ENCODE measurements at regions not wholly inside any gene's neighbourhood (a gene's known extent, or its start where the extent isn't known, plus 50 kb on each side); places are given as distances from the start of the nearest gene placed in this dataset.
"Not testable (repeated sequence)": the region's sequence is repeated elsewhere in the genome, so short reads cannot be mapped to it uniquely, and the experiment has no call there.

DNA sequence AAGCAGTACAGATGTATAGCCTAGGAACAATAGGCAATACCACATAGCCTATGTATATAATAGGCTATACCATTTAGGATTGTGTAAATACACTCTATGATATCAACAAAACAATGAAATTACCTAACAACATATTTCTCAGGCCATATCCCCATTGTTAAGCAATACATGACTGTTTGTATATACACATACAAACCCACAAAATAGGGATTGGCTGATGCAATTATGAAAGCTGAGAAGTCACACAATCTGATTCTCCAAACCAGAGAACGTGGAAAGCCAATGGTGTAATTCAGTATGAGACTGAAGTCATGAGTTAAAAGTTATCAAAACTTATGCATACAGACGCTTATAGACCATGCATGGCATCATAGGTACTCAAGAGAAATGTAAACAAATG is 700.1 kb upstream of the RAG2 start:
- DNase-seq, result no peak
- H3K4me3 Mint-ChIP-seq, result no peak overlapping the region
- no peak overlapping the region for H3K27ac Mint-ChIP-seq
- ATAC-seq, result no peak
- H3K4me1 Mint-ChIP-seq, result no peaks in the 10 kb centered on the region
- H3K9me3 Mint-ChIP-seq, result peaks cover 35% of the 10 kb centered on the region
- H3K27me3 Mint-ChIP-seq, result no peaks in the 10 kb centered on the region
- H3K36me3 Mint-ChIP-seq (ENCODE audit: low read depth), result no peaks in the 10 kb centered on the region

DNA sequence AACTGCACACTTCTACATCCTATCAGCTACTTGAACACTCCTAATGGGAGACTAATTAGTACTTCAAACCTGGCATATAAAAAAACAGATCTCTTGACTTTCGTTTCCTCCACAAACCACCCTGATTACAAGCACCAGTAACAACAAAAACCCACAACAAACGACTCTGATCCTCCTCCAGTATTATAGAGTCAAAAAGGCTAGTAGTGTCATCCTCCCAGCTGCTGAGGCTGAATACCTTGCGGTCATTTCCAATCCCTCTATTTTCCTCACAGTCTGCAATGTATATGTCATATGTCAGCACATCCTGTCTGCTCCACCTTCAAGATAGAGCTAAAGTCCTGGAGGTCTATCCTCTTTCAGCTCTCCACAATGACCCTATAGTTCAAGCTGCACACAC is 688.9 kb upstream of the RAG2 start:
- Mint-ChIP-seq H3K4me1 (no peaks in the 10 kb centered on the region), H3K27ac (no peak overlapping the region), H3K4me3 (no peak overlapping the region), H3K27me3 (no peaks in the 10 kb centered on the region), H3K9me3 (peaks cover 10% of the 10 kb centered on the region), H3K36me3 (ENCODE audit: low read depth) (no peaks in the 10 kb centered on the region)
- DNase-seq, result no peak
- ATAC-seq, result no peak

DNA sequence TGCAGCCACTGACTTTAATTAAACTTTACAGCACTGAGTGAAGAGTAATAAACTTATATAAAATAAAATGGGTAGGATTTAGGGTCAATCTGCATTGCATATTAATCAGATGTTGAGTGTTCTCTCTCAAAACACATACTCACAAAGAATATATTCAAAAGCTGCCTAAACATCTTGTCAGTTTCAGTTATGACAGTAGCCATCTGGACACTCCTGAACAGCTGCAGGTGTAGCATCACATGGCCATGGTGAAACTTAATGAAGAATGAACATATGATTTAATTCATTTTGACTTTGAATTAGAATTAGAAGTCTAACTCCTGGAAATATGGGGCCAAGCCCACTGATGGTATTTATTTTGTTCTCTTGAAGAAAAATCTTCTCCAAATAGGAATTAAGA is 684.3 kb upstream of the RAG2 start:
- Mint-ChIP-seq H3K9me3 (peaks cover 16% of the 10 kb centered on the region), H3K36me3 (ENCODE audit: low read depth) (no peaks in the 10 kb centered on the region), H3K4me1 (no peaks in the 10 kb centered on the region), H3K4me3 (no peak overlapping the region), H3K27me3 (no peaks in the 10 kb centered on the region), H3K27ac (no peak overlapping the region)
- ATAC-seq (no peak), DNase-seq (no peak)

DNA sequence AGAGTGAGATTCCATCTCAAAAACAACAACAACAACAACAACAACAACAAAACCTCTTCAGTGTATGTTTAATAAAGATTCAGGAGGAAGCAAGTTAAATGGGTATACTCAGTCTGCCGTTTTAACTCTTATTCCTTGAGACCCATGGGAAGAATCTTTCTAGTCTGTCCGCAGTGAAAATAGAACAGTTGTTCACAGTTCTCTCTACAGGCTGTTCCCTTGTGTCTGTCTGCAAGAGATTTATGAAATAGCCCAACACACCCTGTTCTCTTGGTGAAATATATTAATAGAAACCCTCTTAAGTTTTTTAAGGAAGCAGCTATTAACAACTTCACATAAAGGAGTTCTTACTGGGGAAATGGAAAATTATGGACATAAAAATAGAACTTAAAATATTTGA is 682.2 kb upstream of the RAG2 start:
- Mint-ChIP-seq H3K27me3 (no peaks in the 10 kb centered on the region), H3K4me1 (no peaks in the 10 kb centered on the region), H3K9me3 (peaks cover 9% of the 10 kb centered on the region), H3K4me3 (no peak overlapping the region), H3K36me3 (ENCODE audit: low read depth) (no peaks in the 10 kb centered on the region), H3K27ac (no peak overlapping the region)
- no peak for ATAC-seq
- DNase-seq, result no peak

DNA sequence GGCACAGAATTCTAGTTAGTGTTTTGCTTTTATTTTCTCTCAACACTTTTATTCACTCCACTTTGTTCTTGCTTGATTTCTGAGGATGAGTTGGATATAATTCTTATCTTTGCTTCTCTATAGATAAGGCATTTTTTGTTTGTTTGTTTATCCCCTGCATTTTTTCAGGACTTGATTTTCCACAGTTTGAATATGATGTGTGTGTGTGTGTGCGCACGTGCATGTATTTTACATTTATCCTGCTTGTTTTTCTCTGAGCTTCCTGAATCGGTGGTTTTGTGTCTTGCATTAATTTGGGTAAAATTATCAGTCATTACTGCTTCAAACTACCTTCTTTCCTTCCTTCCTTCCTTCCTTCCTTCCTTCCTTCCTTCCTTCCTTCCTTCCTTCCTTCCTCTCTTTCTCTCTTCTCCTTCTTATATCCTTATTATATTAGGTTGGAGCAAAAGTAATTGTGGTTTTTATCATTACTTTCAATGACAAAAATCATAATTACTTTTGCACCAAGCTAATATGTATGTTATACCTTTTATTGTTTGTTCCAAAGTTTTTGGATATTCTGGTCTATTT is 679.9 kb upstream of the RAG2 start:
- DNase-seq (no peak), ATAC-seq (no peak)
- no peak overlapping the region for H3K4me3 Mint-ChIP-seq
- H3K27ac Mint-ChIP-seq, result no peak overlapping the region
- no peaks in the 10 kb centered on the region for H3K27me3 Mint-ChIP-seq
- peaks cover 9% of the 10 kb centered on the region for H3K9me3 Mint-ChIP-seq
- no peaks in the 10 kb centered on the region for H3K4me1 Mint-ChIP-seq
- no peaks in the 10 kb centered on the region for H3K36me3 Mint-ChIP-seq (ENCODE audit: low read depth)

DNA sequence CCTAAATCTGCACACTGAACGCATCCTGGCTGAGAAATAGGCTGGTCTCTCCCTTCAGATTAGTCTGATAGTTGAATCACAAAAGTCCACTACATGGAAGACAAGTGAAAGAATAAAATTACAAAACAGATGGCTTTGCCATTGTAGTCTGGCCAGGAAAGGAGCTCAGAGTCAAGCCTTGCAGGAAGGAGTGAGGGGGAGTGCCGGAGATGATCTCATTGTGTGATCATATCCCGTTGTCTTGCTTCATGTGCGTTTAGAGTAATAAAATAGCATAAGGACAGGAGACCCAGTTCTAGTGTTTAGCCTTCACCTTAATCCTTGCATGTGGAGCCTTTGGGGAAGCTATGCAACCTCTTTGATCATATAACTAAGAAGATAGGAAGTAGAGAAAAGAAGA is 666.7 kb upstream of the RAG2 start:
- no peak for DNase-seq
- H3K27ac Mint-ChIP-seq, result no peak overlapping the region
- peaks cover 4% of the 10 kb centered on the region for H3K9me3 Mint-ChIP-seq

DNA sequence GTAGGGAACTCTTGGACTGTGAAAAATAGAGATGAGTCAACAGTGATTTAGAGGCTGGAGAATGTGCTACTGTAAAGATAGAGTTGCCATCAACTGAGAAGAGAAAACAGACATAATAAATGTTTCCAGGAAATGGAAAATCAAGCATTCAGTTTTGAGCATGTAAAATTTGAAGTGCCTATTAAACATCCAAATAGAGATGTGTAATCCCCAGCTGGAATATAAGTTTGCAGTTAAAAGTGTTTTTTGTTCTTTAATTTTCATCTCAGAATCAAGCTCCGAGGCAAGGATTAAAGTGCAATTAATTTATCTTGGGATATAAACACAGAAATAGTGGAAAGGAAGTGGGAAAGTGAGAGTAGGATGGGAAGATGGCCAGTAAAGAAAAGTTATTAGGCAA is 666.0 kb upstream of the RAG2 start:
- Mint-ChIP-seq H3K4me1 (no peaks in the 10 kb centered on the region), H3K27ac (no peak overlapping the region), H3K27me3 (no peaks in the 10 kb centered on the region), H3K4me3 (no peak overlapping the region), H3K36me3 (ENCODE audit: low read depth) (no peaks in the 10 kb centered on the region), H3K9me3 (peaks cover 7% of the 10 kb centered on the region)
- ATAC-seq, result no peak
- no peak for DNase-seq

More for the DNA sequence above, 666.7 kb upstream of the RAG2 start:
- H3K27me3 Mint-ChIP-seq, result no peaks in the 10 kb centered on the region
- no peak for ATAC-seq
- no peaks in the 10 kb centered on the region for H3K36me3 Mint-ChIP-seq (ENCODE audit: low read depth)
- H3K4me3 Mint-ChIP-seq, result no peak overlapping the region
- no peaks in the 10 kb centered on the region for H3K4me1 Mint-ChIP-seq

DNA sequence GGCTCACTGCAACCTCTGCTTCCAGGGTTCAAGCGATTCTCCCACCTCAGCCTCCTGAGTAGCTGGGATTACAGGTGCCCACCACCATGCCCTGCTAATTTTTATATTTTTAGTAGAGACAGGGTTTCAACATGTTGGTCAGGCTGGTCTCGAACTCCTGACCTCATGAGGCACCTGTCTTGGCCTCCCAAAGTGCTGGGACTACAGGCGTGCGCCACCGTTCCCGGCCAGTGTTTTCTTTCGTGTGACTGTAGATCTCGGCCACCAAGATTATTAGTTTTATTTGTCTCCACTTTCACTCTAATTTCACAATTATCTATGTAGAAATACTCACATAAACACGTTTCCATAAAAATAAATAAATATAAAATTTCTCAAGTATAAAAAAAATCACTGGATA is 665.4 kb upstream of the RAG2 start:
- not testable (repeated sequence) for H3K27ac Mint-ChIP-seq; H3K9me3 Mint-ChIP-seq; H3K36me3 Mint-ChIP-seq (ENCODE audit: low read depth); DNase-seq; ATAC-seq; H3K4me1 Mint-ChIP-seq; H3K27me3 Mint-ChIP-seq; H3K4me3 Mint-ChIP-seq

DNA sequence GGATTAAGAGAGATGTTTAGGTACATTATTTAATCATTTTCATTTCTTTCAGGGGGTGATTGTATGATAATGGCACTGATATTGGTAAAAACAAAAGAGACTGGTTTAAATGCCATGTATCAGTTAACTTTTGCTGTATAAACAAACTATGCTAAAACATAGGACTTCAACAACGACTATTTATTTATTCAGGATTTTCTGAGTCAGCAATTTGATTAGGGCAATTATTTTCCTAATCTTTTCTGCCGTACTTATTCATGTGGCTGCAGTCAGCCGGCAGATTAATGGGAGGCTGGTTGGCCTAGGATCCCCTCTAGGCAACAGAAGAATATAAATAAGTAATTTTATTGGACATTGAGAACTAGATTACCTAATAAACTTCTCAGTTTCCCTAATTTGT is 661.7 kb upstream of the RAG2 start:
- Mint-ChIP-seq H3K36me3 (ENCODE audit: low read depth) (no peaks in the 10 kb centered on the region), H3K27me3 (no peaks in the 10 kb centered on the region), H3K4me3 (no peak overlapping the region), H3K4me1 (no peaks in the 10 kb centered on the region), H3K9me3 (peaks cover 13% of the 10 kb centered on the region), H3K27ac (no peak overlapping the region)
- ATAC-seq (no peak), DNase-seq (no peak)

DNA sequence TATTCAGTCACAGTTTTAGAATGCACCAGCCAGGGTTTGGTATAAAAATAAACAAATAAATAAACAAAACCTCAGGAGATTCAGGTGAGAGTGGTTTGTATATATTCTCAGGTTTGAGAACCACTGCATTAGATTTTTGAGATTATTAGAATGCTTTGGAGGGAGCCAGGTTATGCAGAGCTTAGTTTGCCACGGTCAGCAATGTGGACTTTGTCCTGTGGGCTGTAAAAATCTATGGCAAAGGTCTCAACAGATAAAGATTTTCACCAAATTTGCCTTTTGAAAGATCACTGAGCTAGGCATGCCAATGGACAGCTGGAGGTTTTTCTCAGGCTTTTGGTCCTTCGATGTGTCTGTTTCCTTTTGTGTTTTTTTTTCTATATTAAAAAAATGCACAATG is 650.1 kb upstream of the RAG2 start:
- DNase-seq (no peak), ATAC-seq (no peak)
- H3K36me3 Mint-ChIP-seq (ENCODE audit: low read depth), result no peaks in the 10 kb centered on the region
- no peaks in the 10 kb centered on the region for H3K4me1 Mint-ChIP-seq
- no peak overlapping the region for H3K27ac Mint-ChIP-seq
- peaks cover 9% of the 10 kb centered on the region for H3K9me3 Mint-ChIP-seq
- no peak overlapping the region for H3K4me3 Mint-ChIP-seq
- no peaks in the 10 kb centered on the region for H3K27me3 Mint-ChIP-seq

DNA sequence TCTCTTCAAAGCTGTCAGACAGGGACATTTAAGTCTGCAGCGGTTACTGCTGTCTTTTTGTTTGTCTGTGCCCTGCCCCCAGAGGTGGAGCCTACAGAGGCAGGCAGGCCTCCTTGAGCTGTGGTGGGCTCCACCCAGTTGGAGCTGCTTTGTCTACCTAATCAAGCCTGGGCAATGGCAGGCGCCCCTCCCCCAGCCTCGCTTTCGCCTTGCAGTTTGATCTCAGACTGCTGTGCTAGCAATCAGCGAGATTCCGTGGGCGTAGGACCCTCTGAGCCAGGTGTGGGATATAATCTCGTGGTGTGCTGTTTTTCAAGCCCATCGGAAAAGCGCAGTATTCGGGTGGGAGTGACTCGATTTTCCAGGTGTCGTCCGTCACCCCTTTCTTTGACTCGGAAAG is 648.1 kb upstream of the RAG2 start:
- not testable (repeated sequence) for DNase-seq; H3K4me1 Mint-ChIP-seq; H3K27me3 Mint-ChIP-seq; H3K4me3 Mint-ChIP-seq; H3K27ac Mint-ChIP-seq; ATAC-seq; H3K9me3 Mint-ChIP-seq; H3K36me3 Mint-ChIP-seq (ENCODE audit: low read depth)

DNA sequence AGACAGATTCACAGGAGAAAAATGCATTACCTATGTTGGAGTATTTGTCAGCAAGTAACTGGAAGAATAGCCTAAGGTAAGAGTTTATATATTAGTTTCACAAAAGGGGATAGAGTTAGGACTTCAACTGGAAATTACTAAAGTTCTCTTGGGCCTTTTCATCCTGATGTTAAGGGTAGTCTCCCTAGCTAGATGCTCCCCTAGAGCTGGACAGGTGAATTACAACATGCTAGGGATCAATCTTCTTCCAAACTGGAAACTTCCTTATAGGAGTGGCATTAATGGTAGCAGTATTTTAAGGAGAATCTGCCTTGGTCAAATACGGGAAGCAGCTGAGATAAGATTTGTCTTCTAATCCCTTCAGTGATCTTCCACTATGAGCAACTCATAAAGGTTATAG is 632.8 kb upstream of the RAG2 start:
- no peaks in the 10 kb centered on the region for H3K27me3 Mint-ChIP-seq
- DNase-seq (no peak), ATAC-seq (no peak)
- no peaks in the 10 kb centered on the region for H3K36me3 Mint-ChIP-seq (ENCODE audit: low read depth)
- H3K27ac Mint-ChIP-seq, result no peak overlapping the region
- no peaks in the 10 kb centered on the region for H3K4me1 Mint-ChIP-seq
- no peak overlapping the region for H3K4me3 Mint-ChIP-seq
- no peaks in the 10 kb centered on the region for H3K9me3 Mint-ChIP-seq

DNA sequence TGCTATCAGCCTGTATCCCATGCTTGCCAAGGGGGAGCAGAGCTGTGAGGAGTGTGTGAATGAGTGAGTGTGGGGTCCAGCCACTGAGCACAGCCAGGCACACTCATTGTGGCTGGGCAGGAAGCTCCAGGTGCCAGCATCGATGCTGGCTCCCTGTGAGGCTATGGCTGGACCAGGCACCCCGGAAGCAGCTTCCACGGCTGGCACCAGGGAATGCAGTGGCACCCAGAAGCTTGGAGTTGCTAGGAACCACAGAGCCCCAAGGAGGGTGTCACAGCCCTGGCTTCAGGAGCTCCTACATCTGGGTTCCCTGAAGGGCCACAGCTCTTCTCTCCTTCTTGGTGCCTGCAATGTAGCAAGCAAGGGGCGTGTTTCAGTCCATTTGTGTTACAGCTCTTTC is 625.9 kb upstream of the RAG2 start:
- H3K4me1 Mint-ChIP-seq, result no peaks in the 10 kb centered on the region
- H3K27ac Mint-ChIP-seq, result no peak overlapping the region
- DNase-seq (no peak), ATAC-seq (no peak)
- no peak overlapping the region for H3K4me3 Mint-ChIP-seq
- no peaks in the 10 kb centered on the region for H3K27me3 Mint-ChIP-seq
- H3K9me3 Mint-ChIP-seq, result peaks cover 3% of the 10 kb centered on the region
- no peaks in the 10 kb centered on the region for H3K36me3 Mint-ChIP-seq (ENCODE audit: low read depth)

DNA sequence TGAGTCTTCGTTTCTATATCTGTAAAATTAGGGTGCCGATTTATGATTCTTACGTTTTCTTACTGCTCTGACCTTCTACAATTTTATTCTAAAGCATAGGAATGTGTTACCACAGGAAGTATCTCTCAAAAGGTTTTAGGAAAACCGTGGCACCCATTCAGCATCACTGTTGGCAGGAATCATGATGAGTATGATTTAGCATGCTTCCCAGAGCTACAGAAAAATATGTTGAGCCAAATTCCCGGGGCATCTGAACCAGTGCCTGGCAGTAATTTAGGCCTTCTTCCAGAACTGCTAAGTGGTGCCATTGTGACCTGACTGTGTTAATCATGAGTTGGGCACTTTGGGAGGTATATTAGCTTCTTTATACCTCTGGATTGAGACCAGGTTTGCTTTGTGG is 605.0 kb upstream of the RAG2 start:
- no peak for DNase-seq
- peaks cover 6% of the 10 kb centered on the region for H3K9me3 Mint-ChIP-seq
- no peaks in the 10 kb centered on the region for H3K36me3 Mint-ChIP-seq (ENCODE audit: low read depth)
- no peaks in the 10 kb centered on the region for H3K27me3 Mint-ChIP-seq
- no peak overlapping the region for H3K27ac Mint-ChIP-seq
- H3K4me3 Mint-ChIP-seq, result no peak overlapping the region
- ATAC-seq, result no peak
- no peaks in the 10 kb centered on the region for H3K4me1 Mint-ChIP-seq

DNA sequence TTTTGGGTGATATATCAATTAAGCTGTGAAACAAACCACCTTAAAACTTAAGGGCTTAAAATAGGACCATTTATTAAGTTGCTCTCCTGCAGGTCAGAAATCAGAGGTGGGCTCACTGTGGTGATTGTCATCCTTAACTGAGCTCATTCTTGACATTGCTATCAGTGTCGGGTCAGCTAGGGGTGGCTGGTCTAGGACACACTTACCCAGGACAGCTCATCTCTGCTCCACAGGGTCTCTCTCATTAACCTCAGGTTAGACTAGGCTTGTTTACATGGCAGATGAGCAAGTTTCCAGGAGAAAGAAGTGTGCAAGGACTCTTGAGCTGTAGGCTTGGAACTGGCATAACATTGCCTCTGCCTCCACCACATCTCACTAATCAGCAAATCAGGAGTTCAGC is 601.0 kb upstream of the RAG2 start:
- Mint-ChIP-seq H3K4me1 (no peaks in the 10 kb centered on the region), H3K9me3 (peaks cover 5% of the 10 kb centered on the region), H3K36me3 (ENCODE audit: low read depth) (no peaks in the 10 kb centered on the region), H3K4me3 (no peak overlapping the region), H3K27ac (no peak overlapping the region), H3K27me3 (no peaks in the 10 kb centered on the region)
- ATAC-seq, result no peak
- no peak for DNase-seq

DNA sequence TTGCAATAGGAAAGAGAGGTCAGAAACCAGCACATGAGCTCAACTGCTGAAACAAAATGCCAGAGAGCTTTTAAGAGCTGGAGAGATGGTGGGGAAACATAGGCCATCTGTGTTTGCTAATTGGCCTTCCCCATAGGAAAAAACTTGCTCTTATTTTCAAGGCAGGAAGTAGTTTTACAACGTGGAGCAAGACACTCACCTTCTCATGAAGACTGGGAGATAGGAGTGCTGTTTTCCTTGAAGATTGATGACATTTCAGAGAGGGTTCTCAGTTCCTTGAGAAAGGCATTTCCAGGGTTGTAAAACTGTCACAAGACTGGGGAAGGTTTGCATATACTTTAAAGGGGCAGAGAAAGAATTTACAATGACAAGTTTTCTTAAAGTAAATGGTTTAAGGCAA is 586.3 kb upstream of the RAG2 start:
- H3K36me3 Mint-ChIP-seq (ENCODE audit: low read depth), result no peaks in the 10 kb centered on the region
- H3K4me3 Mint-ChIP-seq, result no peak overlapping the region
- no peak for ATAC-seq
- H3K27me3 Mint-ChIP-seq, result no peaks in the 10 kb centered on the region
- DNase-seq, result no peak
- no peaks in the 10 kb centered on the region for H3K4me1 Mint-ChIP-seq
- H3K9me3 Mint-ChIP-seq, result peaks cover 3% of the 10 kb centered on the region
- no peak overlapping the region for H3K27ac Mint-ChIP-seq
